K562 (cell line): ENCODE measurements at regions not wholly inside any gene's neighbourhood (a gene's known extent, or its start where the extent isn't known, plus 50 kb on each side); places are given as distances from the start of the nearest gene placed in this dataset.

ENCODE experiments used
- ATAC-seq: fragments of 200-7000 bp; cut with Tn5 transposase; 3 replicates; pipeline ENCODE4 v1.9.1; 2020; ENCODE audit warnings: moderate library complexity
- BruUV-seq: library from RNA; stranded (reverse); fragments of 400-500 nt; replicated peaks from 2 replicates; lab custom pipeline; 2021; lab: Mats Ljungman, UMichigan
- CTCF ChIA-PET: fragments of 300-600 bp; formaldehyde crosslinking; extraction: SDS; loops from one replicate; lab custom pipeline; 2021; ENCODE audit warnings: low intra/inter-chr PET ratio; lab: Yijun Ruan, JAX
- POLR2A ChIA-PET: fragments of 300-600, 350-650 bp; sonication (Branson Sonifier 250); formaldehyde crosslinking; extraction: SDS; loops from one replicate; lab custom pipeline; 2021; ENCODE audit warnings: antibody characterized with exemption, inconsistent platforms; lab: Yijun Ruan, JAX
- DNase-seq, 4 experiments: peaks; one replicate each; pipeline versions ENCODE4 v3.0.0 to v3.0.0-alpha.2; 2011 to 2018; ENCODE audit warnings: low spot score in 3 of 4, mixed read lengths in 3 of 4; ENCODE audit errors: extremely low read depth in 1 of 4
- FAIRE-seq: peaks from 2 replicates; lab custom pipeline; 2011; peaks lifted over from hg19 to GRCh38; lab: Jason Lieb, UNC
- H2AFZ ChIP-seq: 2 replicates; pipeline ENCODE4 v1.6.0; 2011; ENCODE audit warnings: low read depth, low read length, control low read depth, inconsistent platforms
- H3K27ac ChIP-seq: fragments of 200-600 bp; 3 replicates; pipeline ENCODE4 v1.8.0; 2011; ENCODE audit warnings: low read depth, mild to moderate bottlenecking, control low read depth, inconsistent platforms, low read length, moderate library complexity, mixed read lengths; ENCODE audit errors: extremely low read depth
- H3K27me3 ChIP-seq, 2 experiments: fragments of 300-600 bp in 1 of 2; 2 replicates in 1 of 2; 3 replicates in 1 of 2; pipeline versions ENCODE4 v1.6.0 to v1.8.0; 2011; ENCODE audit warnings: inconsistent platforms in 2 of 2, low read length in 2 of 2, mild to moderate bottlenecking in 1 of 2, mixed read lengths in 1 of 2, moderate library complexity in 1 of 2; ENCODE audit not compliant: control insufficient read depth in 2 of 2, insufficient read depth in 2 of 2
- H3K36me3 ChIP-seq: fragments of 300-600 bp; 3 replicates; pipeline ENCODE4 v1.8.0; 2011; ENCODE audit warnings: mild to moderate bottlenecking, low read length, inconsistent platforms; ENCODE audit not compliant: control insufficient read depth, insufficient read depth
- H3K4me1 ChIP-seq, 2 experiments: fragments of 200-600 bp in 1 of 2; replicated peaks in 1 of 2; 2 replicates in 1 of 2; 3 replicates in 1 of 2; pipeline versions ENCODE4 v1.5.1 to v1.8.0; 2011; ENCODE audit warnings: inconsistent platforms in 2 of 2, low read length in 2 of 2, mild to moderate bottlenecking in 1 of 2, mixed read lengths in 1 of 2, moderate library complexity in 1 of 2; ENCODE audit not compliant: control insufficient read depth in 2 of 2, insufficient read depth in 2 of 2
- H3K4me2 ChIP-seq: 2 replicates; pipeline ENCODE4 v1.6.1; 2011; ENCODE audit warnings: low read length, control low read depth, inconsistent platforms, mixed read lengths; ENCODE audit not compliant: insufficient read depth
- H3K4me3 ChIP-seq: fragments of 200-600 bp; sonication (generic), shearing (Covaris generic); 2 replicates; pipeline ENCODE4 v1.5.1; 2016; ENCODE audit warnings: control low read depth, inconsistent platforms
- H3K79me2 ChIP-seq: fragments of 200-600 bp; 3 replicates; pipeline ENCODE4 v1.8.0; 2011; ENCODE audit warnings: low read length, inconsistent platforms; ENCODE audit not compliant: control insufficient read depth, insufficient read depth
- H3K9ac ChIP-seq, 2 experiments: 2 replicates each; pipeline versions ENCODE4 v1.6.0 to v1.6.1; 2011; ENCODE audit warnings: low read depth in 2 of 2, low read length in 2 of 2, control low read depth in 1 of 2, inconsistent platforms in 1 of 2, mild to moderate bottlenecking in 1 of 2, mixed read lengths in 1 of 2; ENCODE audit not compliant: insufficient read depth in 1 of 2
- H3K9me1 ChIP-seq: one replicate; pipeline ENCODE4 v1.6.0; 2011; ENCODE audit warnings: inconsistent platforms, mild to moderate bottlenecking, low read length, moderate library complexity; ENCODE audit not compliant: control insufficient read depth, insufficient read depth
- H3K9me3 ChIP-seq: replicated peaks from 2 replicates; pipeline ENCODE4 v1.5.1; 2011; ENCODE audit warnings: low read depth, low read length, inconsistent platforms; ENCODE audit not compliant: control insufficient read depth, insufficient read depth
- H4K20me1 ChIP-seq: replicated peaks from 2 replicates; pipeline ENCODE4 v1.6.1; 2011; ENCODE audit warnings: low read length, inconsistent platforms, mixed read lengths; ENCODE audit not compliant: control insufficient read depth, insufficient read depth
- CC2D1A ChIP-seq: fragments of 450-650 bp; IDR thresholded peaks from 2 replicates; pipeline ENCODE4 v1.6.1; 2017; ENCODE audit warnings: mild to moderate bottlenecking
- CTBP1 ChIP-seq: fragments of 450-650 bp; IDR thresholded peaks from 2 replicates; pipeline ENCODE4 v1.6.1; 2016; ENCODE audit warnings: borderline replicate concordance
- DDX20 ChIP-seq: fragments of 450-650 bp; IDR thresholded peaks from 2 replicates; pipeline ENCODE4 v1.6.1; 2016; ENCODE audit warnings: missing genetic modification characterization, low read depth, mild to moderate bottlenecking, missing compliant biosample characterization, moderate library complexity
- JUNB ChIP-seq: fragments of 450-650 bp; formaldehyde crosslinking; conservative IDR thresholded peaks from 2 replicates; pipeline ENCODE4 v1.4.0; 2020; ENCODE audit warnings: mild to moderate bottlenecking
- MECOM ChIP-seq: fragments of 250-450 bp; sonication (Bioruptor Pico); IDR thresholded peaks from 2 replicates; pipeline ENCODE4 v1.8.0; 2022; ENCODE audit warnings: inconsistent platforms
- NUFIP1 ChIP-seq: fragments of 450-650 bp; IDR thresholded peaks from 2 replicates; pipeline ENCODE4 v1.6.1; 2018; ENCODE audit not compliant: partially characterized antibody
- REST ChIP-seq, 2 experiments: fragments of 450-650 bp; formaldehyde crosslinking in 1 of 2; IDR thresholded peaks; 2 replicates each; pipeline versions ENCODE4 v1.4.0 to v1.6.1; 2014 to 2020; ENCODE audit warnings: mild to moderate bottlenecking in 2 of 2, borderline replicate concordance in 1 of 2, low read depth in 1 of 2
- RFX1 ChIP-seq: fragments of 450-650 bp; IDR thresholded peaks from 2 replicates; pipeline ENCODE4 v1.6.1; 2016; ENCODE audit warnings: mild to moderate bottlenecking, moderate library complexity
- SMC3 ChIP-seq: conservative IDR thresholded peaks from 2 replicates; pipeline ENCODE4 v1.6.1; 2011; ENCODE audit warnings: low read depth, low read length, improper control_type of control experiment; ENCODE audit not compliant: insufficient read depth
- ZNF408 ChIP-seq: fragments of 250-450 bp; sonication (Bioruptor Pico); IDR thresholded peaks from 2 replicates; pipeline ENCODE4 v1.4.0; 2020; ENCODE audit warnings: low read depth, mild to moderate bottlenecking, moderate library complexity
- WGBS: fragments of 100-300 bp; shearing (Covaris generic); methylation state at CpG from one replicate; pipeline ENCODE4 v1.1.6; 2016; ENCODE audit warnings: low coverage, mixed read lengths; ENCODE audit not compliant: insufficient coverage; ENCODE audit errors: missing lambda C conversion rate; 5-methylcytosine and 5-hydroxymethylcytosine counted together
- in situ Hi-C: fragments of 300-500 bp; cut with MboI; formaldehyde crosslinking; loops from 4 replicates; pipeline ENCODE4 v1.15.0; 2018; ENCODE audit warnings: inconsistent platforms, mixed read lengths
- intact Hi-C: fragments of 100-400 bp; cut with micrococcal nuclease; formaldehyde crosslinking; loops from 2 replicates; pipeline ENCODE4 v1.14.2; 2022
- TF ChIP-seq, protein P1 (sequence below): sonication (generic); formaldehyde crosslinking; IDR thresholded peaks from 2 replicates; pipeline ENCODE4 v1.8.0; 2023; ENCODE audit warnings: mild to moderate bottlenecking, missing genetic modification reagents

- in situ Hi-C loops, result no loop called here
- Histone ChIP-seq H4K20me1 (no peaks in the 10 kb centered on the region), H2AFZ (no peak overlapping the region), H3K9me3 (no peaks in the 10 kb centered on the region), H3K79me2 (no peaks in the 10 kb centered on the region), H3K4me3 (no peak overlapping the region), H3K9ac (no peak overlapping the region), H3K27me3 (no peaks in the 10 kb centered on the region), H3K36me3 (no peaks in the 10 kb centered on the region), H3K27ac (no peak overlapping the region), H3K9me1 (no peaks in the 10 kb centered on the region), H3K4me1 (no peaks in the 10 kb centered on the region), H3K4me2 (no peak overlapping the region)
- 0% methylated on average over 2 of the region's 2 CpGs for WGBS
- intact Hi-C loops, result no loop called here
- DNase-seq, result no peak
- BruUV-seq, result no TSS peak
- no peak for ATAC-seq
- ChIA-PET CTCF (no interaction called here), POLR2A (no interaction called here)
- no peak for FAIRE-seq
- TF ChIP-seq SMC3 (no peak), CTBP1 (no peak), MECOM (no peak), RFX1 (peak; percentile 64), JUNB (CRISPR knock-in tag) (no peak), REST (IDR thresholded peaks at IDR 0.05; ENCODE audit: borderline replicate concordance) (peak; percentile 53), REST (CRISPR knock-in tag; IDR thresholded peaks at IDR 0.05; ENCODE audit: low read depth) (no peak), DDX20 (tag) (no peak), CC2D1A (no peak), ZNF408 (CRISPR knock-in tag) (no peak), NUFIP1 (no peak)
- TF ChIP-seq, protein P1, sequence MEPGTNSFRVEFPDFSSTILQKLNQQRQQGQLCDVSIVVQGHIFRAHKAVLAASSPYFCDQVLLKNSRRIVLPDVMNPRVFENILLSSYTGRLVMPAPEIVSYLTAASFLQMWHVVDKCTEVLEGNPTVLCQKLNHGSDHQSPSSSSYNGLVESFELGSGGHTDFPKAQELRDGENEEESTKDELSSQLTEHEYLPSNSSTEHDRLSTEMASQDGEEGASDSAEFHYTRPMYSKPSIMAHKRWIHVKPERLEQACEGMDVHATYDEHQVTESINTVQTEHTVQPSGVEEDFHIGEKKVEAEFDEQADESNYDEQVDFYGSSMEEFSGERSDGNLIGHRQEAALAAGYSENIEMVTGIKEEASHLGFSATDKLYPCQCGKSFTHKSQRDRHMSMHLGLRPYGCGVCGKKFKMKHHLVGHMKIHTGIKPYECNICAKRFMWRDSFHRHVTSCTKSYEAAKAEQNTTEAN (CRISPR knock-in tag), result no peak
Observed at GRCh38 chr4:41323706-41324105, 67.0 kb downstream of the UCHL1 start.
